Choroid plexus epithelial cell (primary cell): ENCODE measurements at regions not wholly inside any gene's neighbourhood (a gene's known extent, or its start where the extent isn't known, plus 50 kb on each side); places are given as distances from the start of the nearest gene placed in this dataset.

Experiments
- DNase-seq: peaks from one replicate; pipeline ENCODE4 v3.0.0-alpha.2; 2010; ENCODE audit warnings: low read depth
- H3K4me3 ChIP-seq: 2 replicates; pipeline ENCODE4 v1.5.1; 2011; ENCODE audit warnings: low read depth, mild to moderate bottlenecking, control low read depth, low read length, moderate library complexity
- TF ChIP-seq, protein P1 (sequence below): conservative IDR thresholded peaks from 2 replicates; pipeline ENCODE4 v1.5.1; 2011; ENCODE audit warnings: low read depth, mild to moderate bottlenecking, control low read depth, inconsistent platforms, low read length, moderate library complexity

DNA sequence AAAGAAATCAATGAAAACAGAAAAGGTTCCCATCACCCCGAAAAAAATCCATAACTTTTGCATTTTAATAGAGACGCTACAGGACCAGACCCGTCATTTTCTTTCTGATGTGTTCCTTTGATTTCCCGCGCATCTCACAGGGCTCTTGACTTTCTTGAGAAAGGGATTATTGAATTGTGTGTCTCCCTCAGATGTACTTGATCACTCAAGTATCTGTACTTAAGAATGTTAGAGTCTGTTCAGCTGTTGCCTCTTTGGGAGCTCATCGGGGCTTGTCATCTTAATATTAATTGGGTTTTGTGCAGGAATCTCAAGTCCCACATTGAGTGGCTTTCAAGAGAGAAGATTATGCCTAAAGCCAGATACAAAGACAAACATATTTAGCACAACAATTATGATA is 606.4 kb upstream of the SALL1 start:
- TF ChIP-seq, protein P1, sequence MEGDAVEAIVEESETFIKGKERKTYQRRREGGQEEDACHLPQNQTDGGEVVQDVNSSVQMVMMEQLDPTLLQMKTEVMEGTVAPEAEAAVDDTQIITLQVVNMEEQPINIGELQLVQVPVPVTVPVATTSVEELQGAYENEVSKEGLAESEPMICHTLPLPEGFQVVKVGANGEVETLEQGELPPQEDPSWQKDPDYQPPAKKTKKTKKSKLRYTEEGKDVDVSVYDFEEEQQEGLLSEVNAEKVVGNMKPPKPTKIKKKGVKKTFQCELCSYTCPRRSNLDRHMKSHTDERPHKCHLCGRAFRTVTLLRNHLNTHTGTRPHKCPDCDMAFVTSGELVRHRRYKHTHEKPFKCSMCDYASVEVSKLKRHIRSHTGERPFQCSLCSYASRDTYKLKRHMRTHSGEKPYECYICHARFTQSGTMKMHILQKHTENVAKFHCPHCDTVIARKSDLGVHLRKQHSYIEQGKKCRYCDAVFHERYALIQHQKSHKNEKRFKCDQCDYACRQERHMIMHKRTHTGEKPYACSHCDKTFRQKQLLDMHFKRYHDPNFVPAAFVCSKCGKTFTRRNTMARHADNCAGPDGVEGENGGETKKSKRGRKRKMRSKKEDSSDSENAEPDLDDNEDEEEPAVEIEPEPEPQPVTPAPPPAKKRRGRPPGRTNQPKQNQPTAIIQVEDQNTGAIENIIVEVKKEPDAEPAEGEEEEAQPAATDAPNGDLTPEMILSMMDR: no peak
- DNase-seq: no peak
- H3K4me3 ChIP-seq: no peak overlapping the region

DNA sequence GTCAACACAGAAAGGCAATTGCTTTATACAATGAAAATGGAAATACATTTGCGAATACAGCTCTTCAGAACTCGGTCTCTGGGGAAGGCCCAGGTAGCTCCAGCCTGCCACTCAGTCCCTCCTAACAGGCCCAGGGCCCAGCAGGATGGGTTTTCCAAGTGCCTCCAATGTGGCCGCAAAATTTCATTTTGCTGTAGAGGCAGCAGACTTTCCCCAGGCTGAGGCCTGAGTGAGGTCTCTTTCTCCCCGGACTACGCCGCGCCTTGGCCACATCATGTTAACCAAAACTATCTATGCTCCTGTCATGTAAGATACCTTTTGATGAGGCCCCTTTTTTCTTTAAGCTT is 606.0 kb upstream of the SALL1 start:
- H3K4me3 ChIP-seq: no peak overlapping the region
- no peak for DNase-seq
- TF ChIP-seq, protein P1: no peak

DNA sequence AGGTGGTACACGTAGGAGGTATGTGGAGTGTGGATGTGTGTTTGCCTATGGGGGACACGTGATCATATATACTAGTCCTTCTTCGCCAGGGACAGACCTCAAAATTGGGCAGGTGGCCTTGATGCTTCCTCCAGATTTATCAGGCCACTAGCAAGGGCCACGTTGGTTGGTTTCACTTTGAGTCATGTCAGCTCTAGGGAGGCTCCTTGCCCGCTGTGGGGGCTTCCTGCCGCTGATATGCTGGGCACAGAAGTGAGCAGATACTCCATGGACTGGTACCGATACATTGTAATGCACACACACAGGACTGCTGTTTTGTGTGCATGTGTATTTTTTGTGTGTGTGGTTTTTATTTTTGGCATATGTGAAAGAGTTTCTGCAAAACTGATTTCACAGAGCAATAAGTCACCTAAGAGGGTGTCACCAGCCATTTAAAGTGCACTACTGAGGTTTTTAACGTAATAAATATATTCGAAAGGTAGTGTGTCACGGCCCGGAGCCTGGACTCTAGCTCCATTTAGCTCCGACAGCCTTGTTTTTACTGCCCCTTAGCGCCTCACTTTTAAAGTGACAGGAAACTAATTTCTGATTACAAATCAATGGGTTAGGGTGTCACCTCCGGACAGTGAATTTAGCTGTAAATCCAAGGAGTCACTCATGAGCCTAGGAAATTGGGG is 605.5 kb upstream of the SALL1 start:
- TF ChIP-seq, protein P1: no peak
- no peak for DNase-seq
- H3K4me3 ChIP-seq: no peak overlapping the region

DNA sequence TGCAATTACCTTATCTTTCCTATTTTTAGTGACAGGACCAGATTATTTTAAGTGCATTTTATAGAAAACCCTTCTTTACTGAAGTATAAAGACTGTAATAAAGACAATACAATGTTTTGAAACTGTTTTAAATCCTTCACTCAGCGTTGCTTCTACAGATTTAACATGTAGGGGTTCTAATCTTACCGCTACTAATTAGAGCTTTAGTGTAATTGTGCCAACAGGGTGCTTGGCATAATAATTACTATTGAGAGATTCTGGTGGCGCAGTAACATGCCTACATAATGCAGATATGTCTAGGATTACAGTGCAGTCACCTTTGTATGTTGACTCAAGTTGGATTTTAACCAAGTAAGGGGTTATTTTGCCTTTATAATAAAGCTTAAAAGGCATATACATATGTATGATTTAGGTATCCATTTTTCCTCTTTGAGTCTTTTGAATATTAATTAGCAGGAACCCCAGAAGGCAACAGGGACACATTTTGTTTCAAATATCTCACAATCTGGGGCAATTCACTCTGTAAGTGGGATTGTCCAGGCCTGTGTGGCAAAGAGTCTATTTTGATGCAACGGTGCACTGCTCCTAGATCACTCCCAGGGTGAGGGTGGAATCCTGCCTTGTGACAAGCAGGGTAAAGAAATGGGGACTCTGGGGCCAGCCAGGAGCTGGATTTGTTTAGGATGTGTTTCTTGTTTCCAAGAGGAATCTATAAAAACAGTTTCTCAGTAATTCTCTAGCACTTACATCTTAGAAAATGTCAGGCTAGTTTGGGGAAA is 604.7 kb upstream of the SALL1 start:
- TF ChIP-seq, protein P1: no peak
- H3K4me3 ChIP-seq: no peak overlapping the region
- no peak for DNase-seq

DNA sequence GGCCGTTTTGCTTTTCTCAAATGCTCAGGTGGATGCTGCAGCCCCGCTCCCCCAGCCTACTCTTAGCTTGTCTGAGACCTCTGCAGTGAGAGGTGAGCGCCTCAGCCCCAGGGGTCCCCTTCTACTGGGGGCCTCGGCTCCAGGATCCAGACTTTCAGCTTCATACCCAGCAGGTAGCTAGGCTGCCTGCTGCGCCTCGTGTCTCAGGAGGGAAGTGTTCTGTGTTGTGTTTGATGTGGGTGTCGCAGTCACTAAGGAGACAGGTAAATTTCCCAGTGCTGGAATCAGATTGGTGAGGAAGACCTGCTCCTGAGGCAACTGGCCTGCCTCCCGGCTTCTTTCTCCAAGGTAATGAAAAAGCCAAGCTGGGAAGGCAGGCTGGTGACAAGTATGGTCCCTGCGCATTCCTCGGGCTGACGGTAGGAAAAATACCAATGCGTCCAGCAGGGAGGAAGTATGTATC is 604.0 kb upstream of the SALL1 start:
- TF ChIP-seq, protein P1: no peak
- DNase-seq: no peak
- no peak overlapping the region for H3K4me3 ChIP-seq

DNA sequence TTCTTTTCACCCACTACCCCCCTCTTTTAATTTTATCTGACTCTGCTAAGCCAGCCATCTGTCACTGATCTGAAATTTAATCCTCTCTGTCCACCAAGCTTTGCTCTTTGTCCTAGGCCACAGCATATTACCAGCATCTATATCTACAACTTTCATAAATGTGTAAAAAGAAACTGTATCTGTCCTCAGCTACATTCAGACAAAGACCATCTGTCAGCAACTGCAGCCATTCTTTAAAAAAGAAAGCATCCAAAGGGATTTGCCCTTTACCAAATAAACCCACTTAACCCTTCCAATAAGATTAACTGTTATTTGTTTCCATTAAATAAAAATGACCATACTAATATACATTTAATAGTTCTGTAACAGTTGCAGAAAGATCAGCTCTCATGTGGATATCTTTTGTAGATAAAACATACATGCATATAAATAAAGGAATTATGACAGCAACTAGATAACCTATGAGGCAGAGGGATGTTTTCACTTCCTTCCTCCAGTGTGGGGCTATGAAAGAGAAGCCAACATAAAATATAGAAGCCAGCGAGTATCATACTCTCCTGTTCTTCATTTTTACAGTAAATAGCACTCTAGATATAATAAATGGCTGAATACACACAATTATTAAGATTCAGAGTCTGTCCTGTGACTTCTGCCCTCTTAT is 602.5 kb upstream of the SALL1 start:
- H3K4me3 ChIP-seq: no peak overlapping the region
- TF ChIP-seq, protein P1: no peak
- DNase-seq: no peak
